Gastrocnemius medialis (tissue), 4 donors: ENCODE measurements at regions not wholly inside any gene's neighbourhood (a gene's known extent, or its start where the extent isn't known, plus 50 kb on each side); places are given as distances from the start of the nearest gene placed in this dataset.

Source experiments
- POLR2A ChIP-seq, 2 donors: fragments of 450-650 bp; IDR thresholded peaks; one replicate each; pipeline ENCODE4 v1.6.1; 2017; ENCODE audit warnings: antibody characterized with exemption in 2 of 2, mild to moderate bottlenecking in 2 of 2, moderate library complexity in 2 of 2
- TF ChIP-seq, protein P1 (sequence below), 5 experiments: fragments of 450-650 bp in 3 of 5; fragments of 200-600 bp in 2 of 5; sonication (generic) in 2 of 5; IDR thresholded peaks in 4 of 5; conservative IDR thresholded peaks in 1 of 5; 1 replicate in 4 of 5; 2 replicates in 1 of 5; pipeline ENCODE4 v1.5.1; 2016 to 2019; ENCODE audit warnings: antibody characterized with exemption in 5 of 5, mild to moderate bottlenecking in 3 of 5, moderate library complexity in 3 of 5

DNA sequence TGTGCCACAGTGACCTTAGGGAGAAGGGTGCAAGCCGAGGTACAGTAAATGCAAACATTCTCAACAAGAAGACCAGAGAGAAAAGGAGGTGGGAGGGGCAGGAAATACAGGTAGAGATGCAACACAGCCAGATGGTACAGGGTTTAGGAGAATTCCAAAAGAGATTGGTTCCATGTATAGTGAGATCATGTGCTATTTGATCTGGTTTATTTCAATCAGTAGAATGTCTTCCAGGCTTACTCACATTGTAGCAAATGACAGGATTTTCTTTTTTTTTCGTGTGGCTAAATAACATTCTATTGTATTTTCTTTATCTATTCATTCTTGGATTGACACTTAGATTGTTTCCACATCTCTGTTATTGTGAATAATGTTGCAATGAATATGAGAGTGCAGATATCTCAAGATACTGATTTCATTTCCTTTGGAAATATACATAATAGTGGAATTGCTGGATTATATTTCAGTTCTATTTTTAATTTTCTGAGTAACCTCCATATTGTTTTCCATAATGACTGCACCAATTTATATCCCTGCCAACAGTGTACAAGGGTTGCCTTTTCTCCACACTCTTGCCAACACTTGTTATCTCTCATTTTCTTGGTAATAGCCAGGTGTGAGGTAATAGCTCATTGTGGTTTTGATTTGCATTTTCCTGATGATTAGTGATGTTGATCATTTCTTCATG, 107.8 kb upstream of the GAS1 start:
- no peak for TF ChIP-seq POLR2A (IDR thresholded peaks at IDR 0.05)
- TF ChIP-seq, protein P1, sequence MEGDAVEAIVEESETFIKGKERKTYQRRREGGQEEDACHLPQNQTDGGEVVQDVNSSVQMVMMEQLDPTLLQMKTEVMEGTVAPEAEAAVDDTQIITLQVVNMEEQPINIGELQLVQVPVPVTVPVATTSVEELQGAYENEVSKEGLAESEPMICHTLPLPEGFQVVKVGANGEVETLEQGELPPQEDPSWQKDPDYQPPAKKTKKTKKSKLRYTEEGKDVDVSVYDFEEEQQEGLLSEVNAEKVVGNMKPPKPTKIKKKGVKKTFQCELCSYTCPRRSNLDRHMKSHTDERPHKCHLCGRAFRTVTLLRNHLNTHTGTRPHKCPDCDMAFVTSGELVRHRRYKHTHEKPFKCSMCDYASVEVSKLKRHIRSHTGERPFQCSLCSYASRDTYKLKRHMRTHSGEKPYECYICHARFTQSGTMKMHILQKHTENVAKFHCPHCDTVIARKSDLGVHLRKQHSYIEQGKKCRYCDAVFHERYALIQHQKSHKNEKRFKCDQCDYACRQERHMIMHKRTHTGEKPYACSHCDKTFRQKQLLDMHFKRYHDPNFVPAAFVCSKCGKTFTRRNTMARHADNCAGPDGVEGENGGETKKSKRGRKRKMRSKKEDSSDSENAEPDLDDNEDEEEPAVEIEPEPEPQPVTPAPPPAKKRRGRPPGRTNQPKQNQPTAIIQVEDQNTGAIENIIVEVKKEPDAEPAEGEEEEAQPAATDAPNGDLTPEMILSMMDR (IDR thresholded peaks at IDR 0.05 in 4 of 5, conservative IDR thresholded peaks at IDR 0.05 in 1 of 5) = no peak
